NT2/D1 (cell line): ENCODE measurements at regions not wholly inside any gene's neighbourhood (a gene's known extent, or its start where the extent isn't known, plus 50 kb on each side); places are given as distances from the start of the nearest gene placed in this dataset.

Source experiments
- SUZ12 ChIP-seq: IDR thresholded peaks from 2 replicates; pipeline ENCODE4 v1.6.1; 2011; ENCODE audit not compliant: insufficient read length, insufficient read depth; ENCODE audit errors: extremely low read depth
- YY1 ChIP-seq: IDR thresholded peaks from 2 replicates; pipeline ENCODE4 v1.6.1; 2011; ENCODE audit not compliant: insufficient read length, insufficient read depth

- no peak for TF ChIP-seq YY1
- TF ChIP-seq SUZ12: no peak
These were observed 185.4 kb downstream of the LMO4 start for GRCh38 chr1:87513966-87514660.
